HepG2 (cell line): ENCODE measurements at regions not wholly inside any gene's neighbourhood (a gene's known extent, or its start where the extent isn't known, plus 50 kb on each side); places are given as distances from the start of the nearest gene placed in this dataset.

Experiments
- ATAC-seq: fragments of 200-7000 bp; cut with Tn5 transposase; 3 replicates; pipeline ENCODE4 v1.9.1; 2020; ENCODE audit warnings: mild to moderate bottlenecking, moderate library complexity
- BruUV-seq: library from RNA; stranded (reverse); fragments of 400-500 nt; replicated peaks from 2 replicates; lab custom pipeline; 2021; lab: Mats Ljungman, UMichigan
- CTCF ChIA-PET: fragments of 300-600 bp; formaldehyde crosslinking; extraction: SDS; loops from one replicate; lab custom pipeline; 2021; ENCODE audit warnings: low total read pairs, inconsistent platforms, low intra/inter-chr PET ratio; lab: Yijun Ruan, JAX
- POLR2A ChIA-PET: fragments of 350-600 bp; sonication (Branson Sonifier 250); formaldehyde crosslinking; loops from one replicate; lab custom pipeline; 2020; ENCODE audit warnings: antibody characterized with exemption, inconsistent platforms; lab: Yijun Ruan, JAX
- DNase-seq: peaks from one replicate; pipeline ENCODE4 v3.0.0-alpha.2; 2015; ENCODE audit warnings: low spot score
- FAIRE-seq: peaks from 3 replicates; lab custom pipeline; 2011; peaks lifted over from hg19 to GRCh38; lab: Jason Lieb, UNC
- H2AFZ ChIP-seq: one replicate; pipeline ENCODE4 v1.6.1; 2011; ENCODE audit warnings: low read length, inconsistent platforms
- H3K27ac ChIP-seq: fragments of 300-600 bp; 3 replicates; pipeline ENCODE4 v1.8.0; 2011; ENCODE audit warnings: mixed run types, mild to moderate bottlenecking, mixed read lengths, low read length, inconsistent platforms; ENCODE audit not compliant: insufficient read depth; ENCODE audit errors: extremely low read length
- H3K27me3 ChIP-seq, 2 experiments: fragments of 200-600 bp in 1 of 2; 2 replicates in 1 of 2; 3 replicates in 1 of 2; pipeline versions ENCODE4 v1.6.0 to v1.8.0; 2011; ENCODE audit warnings: low read length in 2 of 2, mild to moderate bottlenecking in 2 of 2, moderate library complexity in 2 of 2, inconsistent platforms in 1 of 2; ENCODE audit not compliant: insufficient read depth in 2 of 2, control insufficient read depth in 1 of 2
- H3K36me3 ChIP-seq, 2 experiments: fragments of 200-600 bp in 1 of 2; replicated peaks in 1 of 2; 2 replicates in 1 of 2; 3 replicates in 1 of 2; pipeline versions ENCODE4 v1.5.1 to v1.8.0; 2011; ENCODE audit warnings: low read length in 2 of 2, inconsistent platforms in 1 of 2; ENCODE audit not compliant: insufficient read depth in 2 of 2, control insufficient read depth in 1 of 2
- H3K4me1 ChIP-seq: 2 replicates; pipeline ENCODE4 v1.5.1; 2012; ENCODE audit warnings: low read length, inconsistent platforms; ENCODE audit not compliant: insufficient read depth
- H3K4me2 ChIP-seq: 2 replicates; pipeline ENCODE4 v1.6.0; 2011; ENCODE audit warnings: low read depth, low read length, inconsistent platforms
- H3K4me3 ChIP-seq, 3 experiments: fragments of 200-600 bp in 1 of 3; sonication (generic), shearing (Covaris generic) in 1 of 3; replicated peaks in 1 of 3; 2 replicates each; pipeline ENCODE4 v1.5.1; 2011 to 2016; ENCODE audit warnings: low read length in 3 of 3, inconsistent platforms in 2 of 3, low read depth in 2 of 3, mild to moderate bottlenecking in 2 of 3, control low read depth in 1 of 3, mixed read lengths in 1 of 3; ENCODE audit not compliant: insufficient read depth in 1 of 3
- H3K79me2 ChIP-seq: one replicate; pipeline ENCODE4 v1.6.1; 2011; ENCODE audit warnings: low read length, inconsistent platforms; ENCODE audit not compliant: insufficient read depth
- H3K9ac ChIP-seq: 2 replicates; pipeline ENCODE4 v1.6.0; 2011; ENCODE audit warnings: mild to moderate bottlenecking, low read depth, low read length, inconsistent platforms; ENCODE audit not compliant: insufficient read depth
- H3K9me3 ChIP-seq: 2 replicates; pipeline ENCODE4 v1.5.1; 2012; ENCODE audit warnings: mild to moderate bottlenecking, low read length
- H4K20me1 ChIP-seq: 2 replicates; pipeline ENCODE4 v1.6.0; 2011; ENCODE audit warnings: inconsistent platforms, mild to moderate bottlenecking, low read length, moderate library complexity; ENCODE audit not compliant: insufficient read depth
- EZH2 ChIP-seq: conservative IDR thresholded peaks from 2 replicates; pipeline ENCODE4 v1.6.1; 2012; ENCODE audit warnings: mild to moderate bottlenecking, low read depth, low read length, moderate library complexity
- FOSL2 ChIP-seq: sonication (generic); formaldehyde crosslinking; IDR thresholded peaks from 2 replicates; pipeline ENCODE4 v1.4.0; 2020; ENCODE audit warnings: missing genetic modification reagents
- FOXJ3 ChIP-seq: sonication (generic); formaldehyde crosslinking; IDR thresholded peaks from 2 replicates; pipeline ENCODE4 v1.4.0; 2020; ENCODE audit warnings: missing genetic modification reagents, mild to moderate bottlenecking, borderline replicate concordance
- MYC ChIP-seq: sonication (generic); formaldehyde crosslinking; IDR thresholded peaks from 2 replicates; pipeline ENCODE4 v1.9.0; 2021; ENCODE audit warnings: missing genetic modification reagents, borderline replicate concordance
- NFRKB ChIP-seq: fragments of 450-650 bp; IDR thresholded peaks from 2 replicates; pipeline ENCODE4 v1.6.1; 2017
- NPAS2 ChIP-seq: sonication (generic); formaldehyde crosslinking; IDR thresholded peaks from 2 replicates; pipeline ENCODE4 v1.8.0; 2022; ENCODE audit warnings: mild to moderate bottlenecking, missing genetic modification reagents, borderline replicate concordance
- NR2C2 ChIP-seq: sonication (generic); formaldehyde crosslinking; IDR thresholded peaks from 2 replicates; pipeline ENCODE4 v1.4.0; 2020; ENCODE audit warnings: missing genetic modification reagents, mild to moderate bottlenecking, moderate library complexity, borderline replicate concordance
- ONECUT2 ChIP-seq: sonication (generic); formaldehyde crosslinking; IDR thresholded peaks from 2 replicates; pipeline ENCODE4 v1.4.0; 2020; ENCODE audit warnings: missing genetic modification reagents
- RXRB ChIP-seq: IDR thresholded peaks from 2 replicates; pipeline ENCODE4 v1.6.1; 2016; ENCODE audit warnings: borderline replicate concordance, missing genetic modification reagents, missing compliant biosample characterization
- ZNF12 ChIP-seq: sonication (generic); formaldehyde crosslinking; IDR thresholded peaks from 2 replicates; pipeline ENCODE4 v1.5.0; 2020; ENCODE audit warnings: missing genetic modification reagents
- ZNF547 ChIP-seq: sonication (generic); formaldehyde crosslinking; IDR thresholded peaks from 2 replicates; pipeline ENCODE4 v1.5.1; 2020; ENCODE audit warnings: mild to moderate bottlenecking, missing genetic modification reagents
- ZNF564 ChIP-seq: sonication (generic); formaldehyde crosslinking; IDR thresholded peaks from 2 replicates; pipeline ENCODE4 v1.8.1; 2023; ENCODE audit warnings: mild to moderate bottlenecking, missing genetic modification reagents
- ZNF816 ChIP-seq: sonication (generic); formaldehyde crosslinking; IDR thresholded peaks from 2 replicates; pipeline ENCODE4 v1.8.0; 2022; ENCODE audit warnings: missing genetic modification reagents, mild to moderate bottlenecking, borderline replicate concordance
- WGBS: methylation state at CpG from one replicate; pipeline ENCODE4 v1.1.6; 2017; ENCODE audit warnings: low lambda C conversion rate; 5-methylcytosine and 5-hydroxymethylcytosine counted together
- in situ Hi-C: cut with HindIII; loops from 2 replicates; pipeline ENCODE4 v1.10.0; 2017; ENCODE audit warnings: low pct_unique_long_range_greater_than_20kb; ENCODE audit not compliant: extremely low pct_ligation_motif_present
- intact Hi-C: fragments of 100-400 bp; cut with micrococcal nuclease; formaldehyde crosslinking; loops from one replicate; pipeline ENCODE4 v1.10.0; 2022; ENCODE audit not compliant: unreplicated experiment
- TF ChIP-seq, protein P1 (sequence below): fragments of 450-650 bp; IDR thresholded peaks from 2 replicates; pipeline ENCODE4 v1.6.1; 2017; ENCODE audit warnings: mild to moderate bottlenecking
- TF ChIP-seq, protein P2 (sequence below), 2 experiments: sonication (generic) in 1 of 2; formaldehyde crosslinking in 1 of 2; IDR thresholded peaks; 2 replicates each; pipeline versions ENCODE4 v1.5.1 to v1.6.1; 2011 to 2020; ENCODE audit warnings: borderline replicate concordance in 1 of 2, low read depth in 1 of 2, low read length in 1 of 2, mild to moderate bottlenecking in 1 of 2, missing genetic modification reagents in 1 of 2, moderate library complexity in 1 of 2

DNA sequence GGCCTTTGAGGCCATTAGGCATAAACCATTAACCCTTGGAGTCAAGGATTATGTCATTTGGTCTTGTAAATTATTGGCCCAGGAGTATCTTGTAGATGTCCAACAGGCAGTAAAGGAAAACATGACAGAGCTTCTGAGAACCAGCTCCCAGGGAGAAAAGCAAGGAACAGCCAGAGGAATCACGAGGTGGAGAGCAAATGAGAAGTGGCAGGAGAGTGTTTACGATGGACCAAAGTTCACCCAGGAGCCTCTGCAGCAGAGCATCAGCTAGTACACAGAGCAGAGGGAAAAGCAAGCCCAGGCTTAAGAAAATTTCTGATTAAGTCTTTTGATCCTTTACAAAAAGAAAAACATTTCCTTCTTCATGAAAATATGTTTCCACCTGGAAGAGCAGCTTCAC lies 206.2 kb downstream of the NDUFS4 start (continued):
- TF ChIP-seq ZNF12: peak; percentile 94
- TF ChIP-seq MYC: no peak
- TF ChIP-seq ONECUT2 (CRISPR knock-in tag): no peak
- TF ChIP-seq FOSL2 (CRISPR knock-in tag): no peak
- TF ChIP-seq FOXJ3 (CRISPR knock-in tag): 0 out of 2 replicates have a peak, but pooled peaks have one; percentile 14

DNA sequence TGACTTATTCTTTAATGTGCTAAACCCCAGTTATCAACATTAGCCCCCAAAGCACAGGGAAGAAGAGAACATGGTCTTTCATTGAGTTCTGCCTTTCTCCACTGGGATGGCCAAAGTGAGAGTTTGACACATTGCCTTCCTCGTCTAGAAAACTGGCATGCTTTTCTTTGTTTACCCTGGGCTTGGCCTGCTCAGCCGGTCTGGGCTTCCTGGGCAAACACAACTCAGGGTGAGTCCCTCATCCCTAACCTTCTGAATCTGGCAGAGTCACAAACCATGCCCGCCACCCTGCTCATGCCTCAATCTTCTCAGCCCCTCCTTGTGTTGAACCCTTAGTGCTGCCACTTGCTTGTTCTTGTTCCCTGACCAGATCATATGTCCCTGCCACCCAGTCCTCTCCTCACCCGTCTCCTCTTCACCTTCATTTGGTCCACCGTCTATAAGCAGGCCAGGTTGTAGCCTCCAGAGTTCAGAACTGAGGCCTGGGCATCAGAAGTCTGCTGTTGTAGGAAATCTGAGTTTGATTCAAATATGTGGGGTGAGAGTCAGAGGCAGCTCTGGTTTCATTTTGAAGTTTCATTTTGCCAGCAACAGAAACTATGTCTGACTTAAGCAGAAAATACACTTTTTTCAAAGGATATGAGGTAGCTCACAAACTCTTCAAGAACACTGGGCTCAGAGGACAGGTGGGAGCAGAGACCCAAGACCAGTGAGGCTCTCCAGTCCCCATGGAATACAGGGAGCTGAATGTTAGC lies 217.6 kb downstream of the NDUFS4 start:
- ChIA-PET CTCF (no interaction called here), POLR2A (no interaction called here)
- no peaks in the 10 kb centered on the region for H4K20me1 ChIP-seq
- in situ Hi-C loops: no loop called here
- TF ChIP-seq ZNF816 (no peak), ZNF547 (CRISPR knock-in tag) (no peak), NR2C2 (CRISPR knock-in tag) (no peak), ZNF564 (CRISPR knock-in tag) (no peak), RXRB (no peak), EZH2 (no peak), NPAS2 (no peak), NFRKB (no peak)
- TF ChIP-seq, protein P1, sequence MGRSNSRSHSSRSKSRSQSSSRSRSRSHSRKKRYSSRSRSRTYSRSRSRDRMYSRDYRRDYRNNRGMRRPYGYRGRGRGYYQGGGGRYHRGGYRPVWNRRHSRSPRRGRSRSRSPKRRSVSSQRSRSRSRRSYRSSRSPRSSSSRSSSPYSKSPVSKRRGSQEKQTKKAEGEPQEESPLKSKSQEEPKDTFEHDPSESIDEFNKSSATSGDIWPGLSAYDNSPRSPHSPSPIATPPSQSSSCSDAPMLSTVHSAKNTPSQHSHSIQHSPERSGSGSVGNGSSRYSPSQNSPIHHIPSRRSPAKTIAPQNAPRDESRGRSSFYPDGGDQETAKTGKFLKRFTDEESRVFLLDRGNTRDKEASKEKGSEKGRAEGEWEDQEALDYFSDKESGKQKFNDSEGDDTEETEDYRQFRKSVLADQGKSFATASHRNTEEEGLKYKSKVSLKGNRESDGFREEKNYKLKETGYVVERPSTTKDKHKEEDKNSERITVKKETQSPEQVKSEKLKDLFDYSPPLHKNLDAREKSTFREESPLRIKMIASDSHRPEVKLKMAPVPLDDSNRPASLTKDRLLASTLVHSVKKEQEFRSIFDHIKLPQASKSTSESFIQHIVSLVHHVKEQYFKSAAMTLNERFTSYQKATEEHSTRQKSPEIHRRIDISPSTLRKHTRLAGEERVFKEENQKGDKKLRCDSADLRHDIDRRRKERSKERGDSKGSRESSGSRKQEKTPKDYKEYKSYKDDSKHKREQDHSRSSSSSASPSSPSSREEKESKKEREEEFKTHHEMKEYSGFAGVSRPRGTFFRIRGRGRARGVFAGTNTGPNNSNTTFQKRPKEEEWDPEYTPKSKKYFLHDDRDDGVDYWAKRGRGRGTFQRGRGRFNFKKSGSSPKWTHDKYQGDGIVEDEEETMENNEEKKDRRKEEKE: no peak
- TF ChIP-seq, protein P2, sequence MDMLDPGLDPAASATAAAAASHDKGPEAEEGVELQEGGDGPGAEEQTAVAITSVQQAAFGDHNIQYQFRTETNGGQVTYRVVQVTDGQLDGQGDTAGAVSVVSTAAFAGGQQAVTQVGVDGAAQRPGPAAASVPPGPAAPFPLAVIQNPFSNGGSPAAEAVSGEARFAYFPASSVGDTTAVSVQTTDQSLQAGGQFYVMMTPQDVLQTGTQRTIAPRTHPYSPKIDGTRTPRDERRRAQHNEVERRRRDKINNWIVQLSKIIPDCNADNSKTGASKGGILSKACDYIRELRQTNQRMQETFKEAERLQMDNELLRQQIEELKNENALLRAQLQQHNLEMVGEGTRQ (IDR thresholded peaks at IDR 0.05; ENCODE audit: low read depth, low read length): no peak
- TF ChIP-seq, protein P2 (CRISPR knock-in tag; IDR thresholded peaks at IDR 0.05; ENCODE audit: borderline replicate concordance): no peak
- intact Hi-C loops: no loop called here
- peaks cover 13% of the 10 kb centered on the region; the same call in 1 of the 2 replicates for H3K4me1 ChIP-seq
- no peak for DNase-seq
- H3K79me2 ChIP-seq: no peaks in the 10 kb centered on the region
- H3K36me3 ChIP-seq: no peaks in the 10 kb centered on the region
- no peaks in the 10 kb centered on the region for H3K27me3 ChIP-seq
- H3K9ac ChIP-seq: no peak overlapping the region
- no TSS peak for BruUV-seq
- no peak overlapping the region for H3K4me2 ChIP-seq
- 59% methylated on average over 5 of the region's 5 CpGs for WGBS
- H3K4me3 ChIP-seq: no peak overlapping the region
- FAIRE-seq: no peak
- ATAC-seq: no peak
- H3K9me3 ChIP-seq: no peaks in the 10 kb centered on the region
- H3K27ac ChIP-seq: no peak overlapping the region
- H2AFZ ChIP-seq: no peak overlapping the region
